Activated T-helper 1 cell treated with anti-CD3 and anti-CD28 coated beads, Interleukin-12 subunit alpha, Interleukin-12 subunit beta, Interleukin-2, Interleukin-4 antibody, amounts not matched to agents 30 ng/mL and 10 ng/mL and 1 ng/mL, durations not matched to agents 14 hours and 24 hours and 36 hours (primary cell): ENCODE measurements at regions not wholly inside any gene's neighbourhood (a gene's known extent, or its start where the extent isn't known, plus 50 kb on each side); places are given as distances from the start of the nearest gene placed in this dataset.
"Not testable (repeated sequence)": the region's sequence is repeated elsewhere in the genome, so short reads cannot be mapped to it uniquely, and the experiment has no call there.

Experiments used
- DNase-seq: peaks from one replicate; pipeline ENCODE4 v3.0.0; 2021; ENCODE audit warnings: low spot score
- H3K27ac Mint-ChIP-seq: one replicate; pipeline ENCODE4 v1.8.0; 2021; ENCODE audit warnings: mild to moderate bottlenecking, mixed read lengths
- H3K27me3 Mint-ChIP-seq: one replicate; pipeline ENCODE4 v1.8.0; 2022; ENCODE audit warnings: mild to moderate bottlenecking, moderate library complexity, mixed read lengths; ENCODE audit not compliant: insufficient read depth
- H3K36me3 Mint-ChIP-seq: one replicate; pipeline ENCODE4 v1.8.0; 2021; ENCODE audit warnings: low read depth, mixed read lengths
- H3K4me1 Mint-ChIP-seq: one replicate; pipeline ENCODE4 v1.8.0; 2021; ENCODE audit warnings: low read depth, mixed read lengths
- H3K4me3 Mint-ChIP-seq: one replicate; pipeline ENCODE4 v1.8.0; 2021; ENCODE audit warnings: mild to moderate bottlenecking, moderate library complexity, mixed read lengths
- H3K9me3 Mint-ChIP-seq: one replicate; pipeline ENCODE4 v1.8.0; 2021; ENCODE audit warnings: mixed read lengths
- intact Hi-C: fragments of 100-400 bp; cut with micrococcal nuclease; formaldehyde crosslinking; loops from one replicate; pipeline ENCODE4 v1.15.1; 2024

GRCh38 chr11:130979386-130979972 is 63.2 kb upstream of the SNX19 start:
- Mint-ChIP-seq H3K4me3 (no peak overlapping the region), H3K27me3 (no peaks in the 10 kb centered on the region), H3K4me1 (no peaks in the 10 kb centered on the region), H3K27ac (no peak overlapping the region), H3K36me3 (no peaks in the 10 kb centered on the region), H3K9me3 (peaks cover 26% of the 10 kb centered on the region)
- intact Hi-C loops: no loop called here
- DNase-seq: no peak

- Mint-ChIP-seq H3K27ac (no peak overlapping the region), H3K9me3 (peaks cover 26% of the 10 kb centered on the region), H3K27me3 (no peaks in the 10 kb centered on the region), H3K4me3 (no peak overlapping the region), H3K36me3 (no peaks in the 10 kb centered on the region), H3K4me1 (no peaks in the 10 kb centered on the region)
- DNase-seq: no peak
- intact Hi-C loops: no loop called here
Measured at GRCh38 chr11:130980071-130980862, 64.0 kb upstream of the SNX19 start.

DNA sequence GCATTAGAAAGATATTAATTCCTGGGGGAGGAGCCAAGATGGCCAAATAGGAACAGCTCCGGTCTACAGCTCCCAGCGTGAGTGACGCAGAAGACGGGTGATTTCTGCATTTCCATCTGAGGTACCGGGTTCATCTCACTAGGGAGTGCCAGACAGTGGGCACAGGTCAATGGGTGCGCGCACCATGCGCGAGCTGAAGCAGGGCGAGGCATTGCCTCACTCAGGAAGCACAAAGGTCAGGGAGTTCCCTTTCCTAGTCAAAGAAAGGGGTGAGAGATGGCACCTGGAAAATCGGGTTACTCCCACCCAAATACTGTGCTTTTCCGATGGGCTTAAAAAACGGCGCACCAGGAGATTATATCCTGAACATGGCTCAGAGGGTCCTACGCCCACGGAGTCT is 68.0 kb upstream of the SNX19 start:
- H3K36me3 Mint-ChIP-seq, H3K27me3 Mint-ChIP-seq, H3K4me3 Mint-ChIP-seq, H3K27ac Mint-ChIP-seq, intact Hi-C loops, H3K4me1 Mint-ChIP-seq, DNase-seq: not testable (repeated sequence)
- peaks cover 16% of the 10 kb centered on the region for H3K9me3 Mint-ChIP-seq

GRCh38 chr11:130992788-130993187 is 76.5 kb upstream of the SNX19 start:
- no peaks in the 10 kb centered on the region for H3K27me3 Mint-ChIP-seq
- no peaks in the 10 kb centered on the region for H3K36me3 Mint-ChIP-seq
- H3K27ac Mint-ChIP-seq: no peak overlapping the region
- no peak overlapping the region for H3K4me3 Mint-ChIP-seq
- H3K4me1 Mint-ChIP-seq: no peaks in the 10 kb centered on the region
- H3K9me3 Mint-ChIP-seq: no peaks in the 10 kb centered on the region
- intact Hi-C loops: no loop called here
- DNase-seq: no peak

- no peaks in the 10 kb centered on the region for H3K4me1 Mint-ChIP-seq
- intact Hi-C loops: no loop called here
- no peak overlapping the region for H3K27ac Mint-ChIP-seq
- no peak for DNase-seq
- peaks cover 3% of the 10 kb centered on the region for H3K27me3 Mint-ChIP-seq
- no peak overlapping the region for H3K4me3 Mint-ChIP-seq
- no peaks in the 10 kb centered on the region for H3K9me3 Mint-ChIP-seq
- H3K36me3 Mint-ChIP-seq: no peaks in the 10 kb centered on the region
Measured at GRCh38 chr11:130994043-130994442, 77.8 kb upstream of the SNX19 start.

DNA sequence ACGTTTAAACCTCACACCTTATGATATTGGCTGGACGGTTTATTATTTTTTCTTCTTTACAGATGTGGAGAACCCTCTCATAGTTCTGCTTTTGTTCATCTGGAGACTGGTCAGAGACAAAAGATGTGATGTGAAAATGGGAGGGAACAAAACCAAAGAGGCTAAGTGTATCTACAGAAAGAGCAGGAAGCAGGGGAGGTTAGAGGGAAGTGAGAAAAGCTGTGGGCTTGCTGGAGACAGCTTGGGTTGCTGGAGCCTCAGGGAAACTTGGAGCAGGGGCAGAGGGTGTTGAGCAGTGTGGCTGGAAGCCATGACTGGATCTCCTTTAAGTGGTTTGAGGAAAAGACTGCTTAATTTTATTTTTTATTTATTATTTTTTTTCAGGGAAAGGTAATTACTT is 79.0 kb upstream of the SNX19 start:
- H3K36me3 Mint-ChIP-seq: no peaks in the 10 kb centered on the region
- H3K9me3 Mint-ChIP-seq: no peaks in the 10 kb centered on the region
- no peak for DNase-seq

DNA sequence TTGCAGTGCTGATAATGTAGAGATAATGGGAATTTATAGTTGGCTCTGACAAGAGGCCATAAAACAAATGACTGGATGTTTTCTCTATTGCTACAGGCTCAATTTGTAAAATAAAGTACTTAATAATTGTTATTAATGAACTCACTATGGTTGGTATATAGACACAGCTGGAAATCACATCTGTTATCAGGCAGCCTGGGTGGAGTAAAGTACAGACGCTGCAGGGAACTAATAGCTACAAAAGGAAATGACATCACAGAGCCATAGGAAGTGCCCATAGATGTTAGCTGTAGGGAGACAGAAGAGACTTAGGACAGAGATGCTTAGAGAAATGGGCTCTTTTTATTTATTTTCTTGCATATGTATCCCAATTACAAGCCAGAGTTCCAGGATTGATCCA is 81.0 kb upstream of the SNX19 start:
- Mint-ChIP-seq H3K27me3 (peaks cover 3% of the 10 kb centered on the region), H3K9me3 (no peaks in the 10 kb centered on the region), H3K36me3 (no peaks in the 10 kb centered on the region), H3K27ac (no peak overlapping the region), H3K4me1 (no peaks in the 10 kb centered on the region), H3K4me3 (no peak overlapping the region)
- no peak for DNase-seq
- intact Hi-C loops: no loop called here

More for the DNA sequence above, 79.0 kb upstream of the SNX19 start:
- H3K4me3 Mint-ChIP-seq: no peak overlapping the region
- H3K27me3 Mint-ChIP-seq: peaks cover 3% of the 10 kb centered on the region
- H3K4me1 Mint-ChIP-seq: no peaks in the 10 kb centered on the region
- intact Hi-C loops: no loop called here
- H3K27ac Mint-ChIP-seq: no peak overlapping the region

- H3K36me3 Mint-ChIP-seq: no peaks in the 10 kb centered on the region
- intact Hi-C loops: no loop called here
- H3K4me3 Mint-ChIP-seq: no peak overlapping the region
- DNase-seq: no peak
- H3K9me3 Mint-ChIP-seq: no peaks in the 10 kb centered on the region
- H3K27me3 Mint-ChIP-seq: peaks cover 3% of the 10 kb centered on the region
- H3K4me1 Mint-ChIP-seq: no peaks in the 10 kb centered on the region
- H3K27ac Mint-ChIP-seq: no peak overlapping the region
Measured at GRCh38 chr11:130999086-130999485, 82.8 kb upstream of the SNX19 start.

DNA sequence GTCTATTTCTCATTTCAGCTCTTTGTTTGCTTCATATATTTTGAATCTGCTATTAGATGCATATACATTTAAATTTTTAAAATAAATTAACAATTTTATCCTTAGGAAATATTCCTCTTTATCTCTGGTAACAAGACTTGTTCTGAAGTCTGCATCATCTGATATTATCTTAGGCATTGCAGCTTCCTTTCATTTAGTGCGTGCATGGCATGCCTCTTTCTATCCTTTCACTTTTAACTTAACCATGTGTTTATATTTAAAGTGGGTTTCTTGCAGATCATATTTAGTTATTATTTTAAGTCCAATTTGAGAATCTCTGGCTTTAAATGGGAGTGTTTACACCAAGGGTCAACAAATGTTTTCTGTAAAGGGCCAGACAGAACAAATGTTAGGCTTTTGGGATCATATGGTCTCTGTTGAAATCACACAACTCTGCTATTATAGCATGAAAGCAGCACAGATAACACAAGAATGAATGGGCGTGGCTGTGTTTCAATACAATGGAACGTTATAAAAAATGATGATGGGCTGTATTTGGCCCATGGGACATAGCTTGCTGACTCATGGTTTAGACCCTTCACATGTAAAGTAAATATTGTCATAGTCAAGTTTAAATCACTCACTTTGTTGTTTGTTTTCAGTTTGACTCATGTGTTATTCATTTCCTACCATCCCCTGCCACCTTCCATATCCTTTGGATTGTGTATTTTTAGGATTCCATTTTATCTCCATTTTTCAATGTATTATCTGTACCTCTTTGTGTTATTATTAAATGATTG is 83.9 kb upstream of the SNX19 start:
- H3K4me1 Mint-ChIP-seq: no peaks in the 10 kb centered on the region
- H3K9me3 Mint-ChIP-seq: no peaks in the 10 kb centered on the region
- DNase-seq: no peak
- H3K4me3 Mint-ChIP-seq: no peak overlapping the region
- peaks cover 3% of the 10 kb centered on the region for H3K27me3 Mint-ChIP-seq
- no peak overlapping the region for H3K27ac Mint-ChIP-seq
- H3K36me3 Mint-ChIP-seq: no peaks in the 10 kb centered on the region
- intact Hi-C loops: no loop called here

DNA sequence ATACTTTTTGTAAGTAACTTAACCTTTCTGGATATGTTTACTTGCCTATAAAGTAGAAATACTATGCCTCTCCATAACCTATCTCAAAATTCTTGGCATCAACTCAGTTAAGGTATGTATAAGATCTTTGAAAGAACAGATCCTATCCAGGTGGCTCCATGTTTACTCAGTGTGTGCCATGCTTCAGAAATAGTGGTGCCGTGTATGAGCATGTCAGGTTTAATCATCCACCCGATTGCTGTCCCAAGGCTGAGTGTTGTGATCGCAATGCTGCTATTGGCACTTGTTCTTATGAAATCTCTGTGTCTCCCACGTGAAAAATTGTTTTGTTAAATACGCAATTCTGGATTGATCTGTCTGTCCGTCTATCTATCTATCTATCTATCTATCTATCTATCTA is 85.9 kb upstream of the SNX19 start:
- Mint-ChIP-seq H3K36me3 (no peaks in the 10 kb centered on the region), H3K27me3 (peaks cover 6% of the 10 kb centered on the region), H3K27ac (no peak overlapping the region), H3K4me3 (no peak overlapping the region), H3K9me3 (no peaks in the 10 kb centered on the region), H3K4me1 (no peaks in the 10 kb centered on the region)
- DNase-seq: no peak
- intact Hi-C loops: no loop called here

GRCh38 chr11:131005829-131006228 is 89.5 kb upstream of the SNX19 start:
- no peak overlapping the region for H3K27ac Mint-ChIP-seq
- intact Hi-C loops: no loop called here
- no peaks in the 10 kb centered on the region for H3K4me1 Mint-ChIP-seq
- no peaks in the 10 kb centered on the region for H3K9me3 Mint-ChIP-seq
- no peak overlapping the region for H3K4me3 Mint-ChIP-seq
- H3K36me3 Mint-ChIP-seq: no peaks in the 10 kb centered on the region
- no peak for DNase-seq
- H3K27me3 Mint-ChIP-seq: peaks cover 3% of the 10 kb centered on the region

- Mint-ChIP-seq H3K4me1 (no peaks in the 10 kb centered on the region), H3K4me3 (no peak overlapping the region), H3K27ac (no peak overlapping the region), H3K27me3 (no peaks in the 10 kb centered on the region), H3K9me3 (no peaks in the 10 kb centered on the region), H3K36me3 (no peaks in the 10 kb centered on the region)
- intact Hi-C loops: no loop called here
- no peak for DNase-seq
Measured at GRCh38 chr11:131025020-131025419, 108.7 kb upstream of the SNX19 start.

DNA sequence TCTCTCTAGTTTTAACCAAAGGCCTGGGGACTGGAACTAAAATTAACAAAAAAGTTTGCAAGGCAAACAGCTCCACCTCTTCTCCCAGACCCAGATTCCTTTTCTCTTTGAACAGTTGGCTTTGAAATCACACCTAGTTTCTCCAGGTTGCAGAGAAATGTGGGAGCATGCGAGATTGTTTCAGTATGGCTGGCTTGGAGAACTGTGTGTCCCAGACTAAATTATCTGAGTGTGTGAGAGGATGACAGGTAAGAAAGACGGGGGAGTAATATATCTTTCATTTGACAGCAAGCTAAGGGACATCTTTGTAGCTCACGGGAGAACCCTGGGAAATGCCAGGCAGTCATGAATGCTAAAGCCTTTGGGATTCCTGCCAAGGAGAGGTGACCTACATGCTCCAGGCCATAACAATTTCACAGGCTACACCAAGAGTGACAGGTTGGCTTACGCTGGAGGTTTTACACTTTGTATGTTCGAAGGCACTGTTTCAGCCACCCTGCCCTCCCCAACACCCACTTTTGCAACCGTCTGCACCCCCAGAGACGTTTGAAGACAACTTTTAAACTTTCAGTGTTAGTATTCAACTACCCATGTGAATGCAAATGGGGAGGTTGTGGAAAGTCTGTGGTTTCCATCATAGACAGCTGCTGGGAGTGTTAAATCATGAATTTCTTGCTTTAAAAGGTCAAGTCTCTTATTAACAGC is 109.3 kb upstream of the SNX19 start:
- no peak for DNase-seq
- no peaks in the 10 kb centered on the region for H3K27me3 Mint-ChIP-seq
- H3K4me1 Mint-ChIP-seq: no peaks in the 10 kb centered on the region
- H3K9me3 Mint-ChIP-seq: no peaks in the 10 kb centered on the region
- intact Hi-C loops: no loop called here
- H3K36me3 Mint-ChIP-seq: no peaks in the 10 kb centered on the region
- H3K4me3 Mint-ChIP-seq: no peak overlapping the region
- no peak overlapping the region for H3K27ac Mint-ChIP-seq
